ENCODE measurements at regions not wholly inside any gene's neighbourhood (a gene's known extent, or its start where the extent isn't known, plus 50 kb on each side); places are given as distances from the start of the nearest gene placed in this dataset.

DNA sequence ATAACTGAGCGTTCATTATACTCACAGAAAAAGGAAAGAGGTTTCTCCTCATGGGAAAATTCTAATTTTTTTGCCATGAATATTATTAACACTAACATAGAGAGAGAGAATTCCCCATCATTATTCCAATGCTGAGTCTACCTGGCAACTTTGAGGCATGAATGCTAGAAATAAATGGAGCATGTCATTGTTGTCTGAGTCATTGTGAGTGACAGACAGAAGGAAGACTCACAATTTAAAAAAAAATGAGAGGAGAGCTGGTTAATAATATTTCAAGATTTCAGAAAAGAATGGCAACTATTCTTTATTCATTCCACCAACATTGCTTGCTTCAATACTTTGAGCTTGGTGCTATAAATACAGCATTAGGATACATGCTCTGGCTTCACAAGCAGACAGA, 170.4 kb upstream of the HS3ST1 start:
- dilution Hi-C loops (cut with MboI; ENCODE audit: extremely low pct_ligation_motif_present, low sequenced_read_pairs): no loop called here
- FAIRE-seq (no peak), DNase-seq (ENCODE audit: low read depth, low spot score) (no peak)
- H3K9me3 ChIP-seq (ENCODE audit: control insufficient read depth, low read depth, low read length): no peaks in the 10 kb centered on the region
- TF ChIP-seq, protein P1, sequence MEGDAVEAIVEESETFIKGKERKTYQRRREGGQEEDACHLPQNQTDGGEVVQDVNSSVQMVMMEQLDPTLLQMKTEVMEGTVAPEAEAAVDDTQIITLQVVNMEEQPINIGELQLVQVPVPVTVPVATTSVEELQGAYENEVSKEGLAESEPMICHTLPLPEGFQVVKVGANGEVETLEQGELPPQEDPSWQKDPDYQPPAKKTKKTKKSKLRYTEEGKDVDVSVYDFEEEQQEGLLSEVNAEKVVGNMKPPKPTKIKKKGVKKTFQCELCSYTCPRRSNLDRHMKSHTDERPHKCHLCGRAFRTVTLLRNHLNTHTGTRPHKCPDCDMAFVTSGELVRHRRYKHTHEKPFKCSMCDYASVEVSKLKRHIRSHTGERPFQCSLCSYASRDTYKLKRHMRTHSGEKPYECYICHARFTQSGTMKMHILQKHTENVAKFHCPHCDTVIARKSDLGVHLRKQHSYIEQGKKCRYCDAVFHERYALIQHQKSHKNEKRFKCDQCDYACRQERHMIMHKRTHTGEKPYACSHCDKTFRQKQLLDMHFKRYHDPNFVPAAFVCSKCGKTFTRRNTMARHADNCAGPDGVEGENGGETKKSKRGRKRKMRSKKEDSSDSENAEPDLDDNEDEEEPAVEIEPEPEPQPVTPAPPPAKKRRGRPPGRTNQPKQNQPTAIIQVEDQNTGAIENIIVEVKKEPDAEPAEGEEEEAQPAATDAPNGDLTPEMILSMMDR (optimal IDR thresholded peaks at IDR 0.05 in 1 of 3, IDR thresholded peaks at IDR 0.05 in 1 of 3, conservative IDR thresholded peaks at IDR 0.05 in 1 of 3; ENCODE audit: extremely low read depth in 1 of 3, insufficient read depth in 2 of 3, low read length in 3 of 3): no peak
- no peak for TF ChIP-seq EZH2 (IDR thresholded peaks at IDR 0.05; ENCODE audit: low read length)
- no peaks in the 10 kb centered on the region for H3K79me2 ChIP-seq (ENCODE audit: control insufficient read depth, insufficient read depth, low read length)
- no peak overlapping the region for H3K4me2 ChIP-seq (ENCODE audit: control insufficient read depth, extremely low read depth, insufficient read depth, low read depth, low read length)
- H3K9ac ChIP-seq (ENCODE audit: control insufficient read depth, extremely low read depth, insufficient read depth, low read length): no peak overlapping the region
- no peaks in the 10 kb centered on the region for H3K36me3 ChIP-seq (ENCODE audit: control insufficient read depth in 2 of 2, extremely low read depth in 1 of 2, insufficient read depth in 2 of 2, low read length in 2 of 2)
- H3K27ac ChIP-seq (ENCODE audit: control insufficient read depth, insufficient read depth, low read length): no peak overlapping the region
- H3K27me3 ChIP-seq (ENCODE audit: control insufficient read depth, extremely low read depth, insufficient read depth, low read length): no peaks in the 10 kb centered on the region
- H2AFZ ChIP-seq (ENCODE audit: control insufficient read depth, low read length): no peak overlapping the region
- peaks cover 8% of the 10 kb centered on the region for H3K4me1 ChIP-seq (ENCODE audit: control insufficient read depth, extremely low read depth, insufficient read depth, low read length)
- H4K20me1 ChIP-seq (ENCODE audit: control insufficient read depth, extremely low read depth, insufficient read depth, low read length): no peaks in the 10 kb centered on the region
- no peaks in the 10 kb centered on the region for H3K9me1 ChIP-seq (ENCODE audit: control insufficient read depth, extremely low read depth, insufficient read depth, low read length)
- no peak overlapping the region for H3K4me3 ChIP-seq (ENCODE audit: control insufficient read depth in 2 of 3, extremely low read depth in 1 of 3, insufficient read depth in 2 of 3, low read depth in 1 of 3, low read length in 3 of 3)

DNA sequence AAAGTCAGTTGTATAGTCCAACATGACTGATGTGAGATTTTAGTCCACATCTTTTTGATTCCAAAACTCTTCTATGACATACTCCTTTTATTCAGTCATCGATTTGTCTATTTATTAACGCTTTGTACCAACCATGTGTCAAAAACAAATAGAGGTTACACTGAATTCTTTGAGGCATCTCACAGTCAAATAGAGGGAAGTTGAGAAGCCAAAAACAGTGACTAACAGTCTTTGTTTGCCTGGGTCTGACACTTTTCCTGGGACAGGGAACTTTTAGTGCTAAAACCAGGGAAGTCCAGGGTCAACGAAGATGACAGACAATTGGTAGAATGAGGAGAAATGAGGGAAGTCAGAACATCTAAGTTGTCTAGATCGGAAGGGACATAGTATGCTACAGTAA, 169.9 kb upstream of the HS3ST1 start:
- Histone ChIP-seq H3K27ac (ENCODE audit: control insufficient read depth, insufficient read depth, low read length) (no peak overlapping the region), H3K9ac (ENCODE audit: control insufficient read depth, extremely low read depth, insufficient read depth, low read length) (no peak overlapping the region), H3K4me3 (ENCODE audit: control insufficient read depth in 2 of 3, extremely low read depth in 1 of 3, insufficient read depth in 2 of 3, low read depth in 1 of 3, low read length in 3 of 3) (no peak overlapping the region), H3K9me3 (ENCODE audit: control insufficient read depth, low read depth, low read length) (no peaks in the 10 kb centered on the region), H3K27me3 (ENCODE audit: control insufficient read depth, extremely low read depth, insufficient read depth, low read length) (no peaks in the 10 kb centered on the region), H4K20me1 (ENCODE audit: control insufficient read depth, extremely low read depth, insufficient read depth, low read length) (no peaks in the 10 kb centered on the region), H3K4me1 (ENCODE audit: control insufficient read depth, extremely low read depth, insufficient read depth, low read length) (peaks cover 8% of the 10 kb centered on the region), H3K79me2 (ENCODE audit: control insufficient read depth, insufficient read depth, low read length) (no peaks in the 10 kb centered on the region), H3K36me3 (ENCODE audit: control insufficient read depth in 2 of 2, extremely low read depth in 1 of 2, insufficient read depth in 2 of 2, low read length in 2 of 2) (no peaks in the 10 kb centered on the region), H2AFZ (ENCODE audit: control insufficient read depth, low read length) (no peak overlapping the region), H3K4me2 (ENCODE audit: control insufficient read depth, extremely low read depth, insufficient read depth, low read depth, low read length) (no peak overlapping the region), H3K9me1 (ENCODE audit: control insufficient read depth, extremely low read depth, insufficient read depth, low read length) (no peaks in the 10 kb centered on the region)
- FAIRE-seq (no peak), DNase-seq (ENCODE audit: low read depth, low spot score) (no peak)
- TF ChIP-seq, protein P1 (optimal IDR thresholded peaks at IDR 0.05 in 1 of 3, IDR thresholded peaks at IDR 0.05 in 1 of 3, conservative IDR thresholded peaks at IDR 0.05 in 1 of 3; ENCODE audit: extremely low read depth in 1 of 3, insufficient read depth in 2 of 3, low read length in 3 of 3): no peak
- no peak for TF ChIP-seq EZH2 (IDR thresholded peaks at IDR 0.05; ENCODE audit: low read length)
- dilution Hi-C loops (cut with MboI; ENCODE audit: extremely low pct_ligation_motif_present, low sequenced_read_pairs): no loop called here

Measured in keratinocyte (primary cell).